SW 1271 (cell line): ENCODE measurements at regions not wholly inside any gene's neighbourhood (a gene's known extent, or its start where the extent isn't known, plus 50 kb on each side); places are given as distances from the start of the nearest gene placed in this dataset.
"Not testable (repeated sequence)": the region's sequence is repeated elsewhere in the genome, so short reads cannot be mapped to it uniquely, and the experiment has no call there.

ENCODE experiments used
- DNase-seq, 2 experiments: peaks; one replicate each; lab custom pipeline; 2025; lab: John Stamatoyannopoulos, UW

DNA sequence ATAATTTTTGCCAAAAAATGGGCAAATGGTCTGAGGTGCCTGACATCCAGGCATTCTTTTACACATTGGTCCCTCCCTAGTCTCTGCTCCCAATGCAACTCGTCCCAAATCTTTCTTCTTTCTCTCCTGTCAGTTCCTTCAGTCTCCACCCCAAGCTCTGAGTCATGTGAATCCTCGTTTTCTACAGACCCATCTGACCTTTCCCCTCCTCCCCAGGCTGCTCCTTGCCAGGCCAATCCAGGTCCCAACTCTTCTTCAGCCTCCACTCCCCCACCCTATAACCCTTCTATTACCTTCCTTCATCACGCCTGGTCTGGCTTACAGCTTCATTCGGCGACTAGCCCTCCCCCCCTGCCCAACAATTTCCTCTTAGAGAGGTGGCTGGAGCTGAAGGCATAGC, 55.3 kb downstream of the BBS10 start:
- DNase-seq: not testable (repeated sequence)

DNA sequence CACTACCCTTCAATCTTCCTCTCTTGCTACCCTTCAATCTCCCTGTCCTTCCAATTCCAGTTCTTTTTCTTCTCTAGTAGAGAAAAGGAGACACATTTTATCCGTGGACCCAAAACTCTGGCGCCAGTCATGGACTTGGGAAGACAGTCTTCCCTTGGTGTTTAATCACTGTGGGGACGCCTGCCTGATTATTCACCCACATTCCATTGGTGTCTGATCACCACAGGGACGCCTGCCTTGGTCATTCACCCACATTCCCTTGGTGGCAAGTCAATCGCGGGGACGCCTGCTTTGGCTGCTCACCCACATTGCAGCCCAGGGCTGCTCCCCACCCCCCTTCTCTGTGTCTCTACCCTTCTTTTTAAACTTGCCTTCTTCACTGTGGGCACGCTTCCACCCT, 55.9 kb downstream of the BBS10 start:
- DNase-seq: not testable (repeated sequence)

- DNase-seq: no peak
Measured at GRCh38 chr12:76290963-76291859, 57.0 kb downstream of the BBS10 start.

GRCh38 chr12:76288218-76288617, 60.0 kb downstream of the BBS10 start:
- DNase-seq: no peak

DNA sequence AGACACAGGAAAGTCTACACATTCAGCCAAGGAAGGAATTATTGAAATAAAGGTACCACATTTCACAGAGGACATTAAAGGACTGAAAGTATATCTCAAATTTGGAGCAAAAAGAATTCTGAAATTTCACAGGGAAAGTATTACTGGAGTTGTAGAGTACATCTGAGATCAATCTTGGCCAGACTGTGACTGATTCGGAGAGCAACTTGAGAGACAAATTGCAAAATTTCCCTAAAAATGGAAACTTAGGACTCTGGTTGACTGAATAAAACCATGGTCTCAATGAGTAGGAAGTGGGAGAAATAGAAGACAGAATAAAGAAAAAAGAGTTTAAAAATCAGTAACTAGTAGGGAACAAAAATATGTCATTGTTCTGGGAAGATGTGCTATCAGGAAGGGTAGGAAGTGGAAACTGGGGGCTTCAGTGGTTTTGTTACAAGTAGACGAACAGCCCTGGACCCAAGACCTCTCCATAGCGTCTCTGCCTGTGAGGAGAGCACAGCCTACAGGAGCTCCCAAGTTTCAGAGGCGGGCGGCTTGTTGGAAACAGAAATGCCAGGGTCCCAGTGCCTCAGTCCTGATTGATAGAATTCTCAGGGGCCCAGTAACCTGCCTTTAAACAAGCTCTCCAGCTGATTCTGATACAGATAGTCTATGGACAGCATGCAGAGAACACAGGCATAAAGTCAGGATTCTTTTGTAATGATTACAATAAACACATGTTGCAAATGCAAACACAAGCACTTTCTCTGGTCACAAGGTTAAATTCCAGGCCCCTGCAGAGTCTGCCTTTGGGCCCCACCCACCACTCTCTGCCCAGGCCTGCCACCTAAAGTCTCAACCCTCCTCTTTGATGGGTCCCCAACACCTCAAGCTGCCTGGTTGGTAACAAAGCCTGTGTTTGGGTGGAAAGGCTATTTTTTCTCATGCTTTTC, 63.1 kb downstream of the BBS10 start:
- DNase-seq: peak in 1 of 2 experiments; percentile 44

- DNase-seq: no peak
Measured at GRCh38 chr12:76282744-76283143, 65.5 kb downstream of the BBS10 start.

GRCh38 chr12:76277480-76277879, 70.7 kb downstream of the BBS10 start:
- DNase-seq: peak in 1 of 2 experiments; percentile 74

- no peak for DNase-seq
Measured at GRCh38 chr12:76276499-76277151, 71.6 kb downstream of the BBS10 start.

GRCh38 chr12:76275511-76276093, 72.6 kb downstream of the BBS10 start:
- no peak for DNase-seq

DNA sequence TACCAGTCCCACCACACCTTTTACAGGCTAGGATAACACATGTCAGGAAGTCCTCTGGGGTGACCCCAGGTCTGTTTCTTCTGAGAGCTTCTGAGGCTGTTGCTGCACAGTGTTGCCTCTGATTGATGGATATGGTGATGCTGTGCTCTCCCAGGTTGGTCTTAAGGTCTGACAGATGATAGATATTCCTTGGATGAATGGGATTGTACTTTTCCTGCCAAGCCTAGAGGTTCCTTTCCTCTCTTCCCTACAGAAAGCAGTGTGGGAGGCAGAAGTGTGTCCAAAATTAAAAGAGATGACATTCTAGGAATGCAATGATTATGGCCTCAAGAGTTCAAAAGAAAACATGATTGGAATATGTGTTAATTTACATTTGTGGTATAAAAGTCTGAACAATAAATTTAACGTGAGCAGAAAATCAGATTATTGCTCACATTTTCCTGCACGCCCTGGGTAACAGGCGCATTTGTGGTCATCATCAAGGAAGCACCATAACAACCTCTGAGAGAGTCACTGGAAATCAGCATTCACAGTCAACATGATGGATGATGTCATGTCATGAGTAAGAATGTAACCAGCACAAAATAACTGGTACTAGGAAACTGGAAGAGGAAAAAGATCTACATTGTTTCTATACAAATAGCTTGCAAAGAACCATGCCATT, 73.7 kb downstream of the BBS10 start:
- DNase-seq: no peak

GRCh38 chr12:76272287-76272686, 75.9 kb downstream of the BBS10 start:
- DNase-seq: no peak

GRCh38 chr12:76270657-76271358, 77.4 kb downstream of the BBS10 start:
- DNase-seq: no peak

DNA sequence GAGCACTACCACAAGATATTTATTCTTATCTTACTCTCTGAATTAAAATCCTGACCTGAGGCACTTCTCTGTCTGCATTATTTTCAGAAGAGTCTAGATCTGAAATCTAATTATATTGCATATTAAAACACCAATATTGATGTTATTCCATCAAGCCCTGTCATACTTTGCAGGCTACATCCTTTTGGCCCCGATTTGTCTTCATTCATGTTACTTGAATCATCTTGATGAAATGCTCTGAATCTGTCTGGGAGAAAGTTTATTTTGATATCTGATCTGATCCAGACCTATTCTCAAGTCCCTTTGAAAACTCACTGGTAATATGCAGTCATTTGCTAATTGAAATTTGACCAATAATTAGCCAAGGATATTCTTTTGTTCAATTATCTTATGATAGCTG, 79.9 kb downstream of the BBS10 start:
- no peak for DNase-seq

DNA sequence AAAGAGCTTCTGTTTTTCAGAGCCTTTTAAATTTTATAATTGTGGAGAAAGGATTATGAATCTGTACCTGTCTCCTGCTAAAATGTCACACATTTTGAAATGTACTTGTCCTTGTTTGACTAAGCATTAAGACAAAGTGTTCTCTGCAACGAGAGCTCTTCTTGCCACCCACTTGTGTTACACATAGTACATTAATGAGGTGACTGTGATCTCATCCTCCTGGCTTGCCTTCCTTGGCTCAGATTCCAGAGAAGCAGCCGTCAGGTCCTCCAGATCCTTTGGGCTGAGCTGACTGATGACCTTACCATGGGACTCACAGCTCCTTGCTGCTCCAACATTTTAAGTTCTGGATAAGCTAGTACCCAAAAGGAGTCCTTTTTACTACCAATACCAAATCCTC, 81.4 kb downstream of the BBS10 start:
- peak in 1 of 2 experiments; percentile 27 for DNase-seq

DNA sequence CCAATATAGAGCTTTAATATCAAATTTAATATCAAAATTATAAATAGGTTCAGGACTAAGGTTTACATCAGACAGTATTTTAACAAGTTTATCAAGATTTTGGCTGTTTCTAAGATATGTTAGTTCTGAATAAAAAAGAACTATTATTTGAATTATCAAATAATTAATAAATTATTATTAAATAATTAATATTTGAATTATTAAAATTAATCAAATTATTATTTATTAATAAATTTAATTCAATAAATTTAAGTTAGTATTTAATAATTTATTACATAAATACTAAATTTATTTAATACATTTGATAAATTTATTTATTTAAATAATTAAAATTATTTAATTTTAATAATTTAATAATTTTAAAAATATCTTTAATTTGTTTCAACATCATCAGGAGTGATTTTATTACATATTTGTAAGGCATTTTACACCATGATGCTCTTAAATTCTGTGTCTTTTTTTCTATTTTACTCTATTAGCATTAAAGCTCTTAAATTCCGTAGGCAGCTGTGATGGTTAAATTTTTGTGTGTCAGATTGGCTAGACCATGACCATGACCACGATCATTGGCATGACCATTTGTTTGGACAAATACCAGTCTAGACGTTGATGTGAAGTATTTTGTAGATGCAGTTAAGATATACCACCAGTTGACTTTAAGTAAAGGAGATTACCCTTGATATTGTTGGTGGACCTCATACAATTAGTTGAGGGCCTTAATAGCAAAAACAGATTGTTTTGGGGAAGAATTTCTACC, 82.6 kb downstream of the BBS10 start:
- no peak for DNase-seq

DNA sequence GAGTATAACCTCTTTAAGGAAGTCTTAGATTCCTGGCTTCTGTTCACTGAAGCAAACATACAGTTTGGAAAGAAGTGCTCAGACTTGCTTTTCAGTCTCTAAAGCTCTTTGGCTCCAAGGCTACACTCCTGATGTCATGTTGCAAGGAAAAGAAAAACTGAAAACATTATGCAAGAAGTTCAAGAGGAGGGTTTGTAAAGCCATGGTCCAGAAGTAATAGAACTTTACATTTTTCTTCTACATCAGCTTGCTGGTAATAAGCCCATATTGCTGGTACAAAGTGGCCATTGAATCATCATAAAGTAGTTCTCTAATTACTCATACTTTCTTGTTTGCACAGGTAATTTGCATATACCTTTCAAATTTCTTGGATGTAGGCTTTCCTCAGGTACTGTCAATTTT, 83.6 kb downstream of the BBS10 start:
- DNase-seq: no peak

DNA sequence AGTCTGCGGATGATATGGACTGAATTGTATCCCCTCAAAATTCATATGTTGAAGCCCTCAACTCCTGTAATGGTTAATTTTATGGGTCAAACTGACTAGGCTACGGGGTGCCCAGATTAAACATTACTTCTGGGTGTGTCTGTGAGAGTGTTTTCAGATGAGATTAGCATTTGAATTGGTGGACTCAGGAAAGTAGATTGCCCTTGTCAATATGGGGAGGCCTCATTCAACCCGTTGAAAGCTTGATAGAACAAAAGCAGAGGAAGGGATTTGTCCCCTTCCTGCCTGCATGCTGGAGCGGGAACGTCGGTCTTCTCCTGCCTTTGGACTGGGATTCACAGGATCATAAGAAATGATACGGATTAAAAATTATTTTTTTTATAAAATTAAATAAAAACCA, 84.5 kb downstream of the BBS10 start:
- DNase-seq: no peak

GRCh38 chr12:76260390-76260748, 87.8 kb downstream of the BBS10 start:
- DNase-seq: peak in 1 of 2 experiments; percentile 28

GRCh38 chr12:76259660-76260389, 88.4 kb downstream of the BBS10 start:
- DNase-seq: peak in 1 of 2 experiments; percentile 80
